Loucy (cell line): ENCODE measurements at regions not wholly inside any gene's neighbourhood (a gene's known extent, or its start where the extent isn't known, plus 50 kb on each side); places are given as distances from the start of the nearest gene placed in this dataset.

ENCODE experiments used
- CTCF ChIP-seq: fragments of 200-600 bp; sonication (generic); conservative IDR thresholded peaks from 2 replicates; pipeline ENCODE4 v1.5.1; 2014; ENCODE audit warnings: mild to moderate bottlenecking, antibody characterized with exemption, low read length
- EZH2phosphoT487 ChIP-seq: fragments of 200-600 bp; IDR thresholded peaks from 2 replicates; pipeline ENCODE4 v1.6.1; 2018; ENCODE audit warnings: antibody characterized with exemption, mild to moderate bottlenecking, moderate library complexity, borderline replicate concordance

DNA sequence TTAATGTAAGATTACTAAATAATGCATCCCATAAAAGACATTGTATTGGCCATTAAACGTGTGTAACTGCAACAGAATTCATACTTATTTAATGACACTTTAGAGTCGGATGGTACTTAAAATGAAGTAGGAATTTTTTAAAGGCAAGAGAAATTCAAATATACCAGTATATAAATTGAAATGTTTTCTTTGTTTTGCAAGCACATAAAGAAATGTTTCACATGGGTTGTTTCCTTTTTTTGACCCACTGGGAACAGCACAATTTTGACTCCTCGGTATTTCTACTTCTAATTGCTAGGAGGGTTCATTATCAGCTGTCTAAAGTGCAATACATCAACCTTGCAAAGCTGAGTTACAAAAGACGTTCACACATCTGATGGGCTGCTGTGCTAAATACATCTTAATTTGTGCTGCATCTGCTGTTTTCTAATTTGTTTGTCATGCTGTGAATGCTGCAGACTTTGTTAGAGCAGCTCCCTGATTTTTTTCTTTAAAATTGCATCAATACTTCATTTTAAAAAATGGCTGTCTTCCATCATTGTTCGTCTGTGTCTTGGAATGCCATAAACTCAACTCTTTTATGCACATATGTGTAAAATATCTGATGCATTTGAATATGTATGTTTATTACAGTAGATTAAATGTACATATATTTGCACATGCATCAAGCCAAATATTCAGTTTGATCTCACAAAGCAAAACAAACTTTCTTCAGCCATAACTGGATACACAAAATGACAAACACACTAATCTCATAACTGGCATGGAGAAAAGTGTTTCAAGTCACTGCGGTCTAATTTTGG is 454.0 kb upstream of the GRAMD2B start:
- TF ChIP-seq CTCF (no peak), EZH2phosphoT487 (no peak)
